Central memory CD8-positive, alpha-beta T cell (primary cell): ENCODE measurements at regions not wholly inside any gene's neighbourhood (a gene's known extent, or its start where the extent isn't known, plus 50 kb on each side); places are given as distances from the start of the nearest gene placed in this dataset.

Source experiments
- ATAC-seq: fragments of 150-1000 bp; cut with Tn5 transposase; replicated peaks from 2 replicates; pipeline ENCODE4 v1.10.0; 2022; ENCODE audit warnings: mild to moderate bottlenecking, moderate FRiP score, moderate number of reproducible peaks; ENCODE audit not compliant: poor library complexity, severe bottlenecking; ENCODE audit errors: extremely low read depth
- DNase-seq, 2 donors: peaks; one replicate each; pipeline ENCODE4 v3.0.0; 2021; ENCODE audit warnings: low spot score in 2 of 2
- H3K27ac Mint-ChIP-seq: one replicate; pipeline ENCODE4 v1.8.0; 2022; ENCODE audit warnings: low read depth, mild to moderate bottlenecking, moderate library complexity, mixed read lengths
- H3K27me3 Mint-ChIP-seq: one replicate; pipeline ENCODE4 v1.8.0; 2022; ENCODE audit warnings: mixed read lengths
- H3K36me3 Mint-ChIP-seq: one replicate; pipeline ENCODE4 v1.8.0; 2022; ENCODE audit warnings: mild to moderate bottlenecking, moderate library complexity, mixed read lengths; ENCODE audit not compliant: insufficient read depth
- H3K4me1 Mint-ChIP-seq: one replicate; pipeline ENCODE4 v1.8.0; 2022; ENCODE audit warnings: mixed read lengths
- H3K4me3 Mint-ChIP-seq: one replicate; pipeline ENCODE4 v1.8.0; 2022; ENCODE audit warnings: mild to moderate bottlenecking, moderate library complexity, mixed read lengths
- H3K9me3 Mint-ChIP-seq: one replicate; pipeline ENCODE4 v1.8.0; 2022; ENCODE audit warnings: mixed read lengths

DNA sequence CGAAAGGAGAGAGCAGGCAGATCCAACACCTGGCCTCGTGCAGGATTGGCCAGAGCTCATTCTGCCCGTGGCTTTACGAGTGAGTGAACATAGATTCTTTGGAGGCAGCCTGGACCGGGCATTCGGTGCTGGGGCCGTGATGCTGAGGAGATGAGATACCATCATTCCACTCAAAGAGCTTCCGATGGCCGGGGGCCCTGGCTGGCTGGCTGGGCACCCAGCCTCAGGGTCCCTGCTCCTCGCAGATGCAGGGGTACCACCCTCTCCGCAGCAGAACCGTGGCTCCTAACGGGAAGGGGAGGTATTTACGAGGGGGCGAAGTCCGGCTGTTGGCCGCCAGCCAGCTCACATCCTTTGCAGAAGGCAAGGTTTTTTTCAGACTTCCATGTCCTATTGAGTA is 66.1 kb upstream of the FOXF1 start:
- ATAC-seq, result no peak
- Mint-ChIP-seq H3K36me3 (no peaks in the 10 kb centered on the region), H3K9me3 (no peaks in the 10 kb centered on the region), H3K27ac (no peak overlapping the region), H3K4me3 (no peak overlapping the region), H3K4me1 (no peaks in the 10 kb centered on the region), H3K27me3 (peaks cover 16% of the 10 kb centered on the region)
- DNase-seq, result no peak

DNA sequence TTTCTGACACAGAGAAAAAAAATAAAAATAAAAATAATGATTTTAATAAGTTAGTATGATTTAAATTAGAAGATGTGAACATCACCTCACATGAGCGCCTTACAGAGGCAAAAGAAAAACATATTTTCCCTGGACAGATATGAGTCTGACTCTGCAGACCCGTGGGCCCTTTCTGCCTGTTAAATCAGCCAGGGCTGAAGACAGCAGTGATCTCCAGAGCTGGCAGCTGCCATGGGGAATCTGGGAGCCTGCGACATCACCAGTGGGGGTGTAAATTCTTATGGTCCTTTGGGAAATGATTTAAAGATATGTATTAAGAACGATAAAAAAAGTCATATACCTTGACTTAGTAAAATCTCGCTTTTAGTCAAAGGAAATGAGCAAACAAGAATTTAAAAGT is 65.7 kb upstream of the FOXF1 start:
- H3K36me3 Mint-ChIP-seq, result no peaks in the 10 kb centered on the region
- H3K27ac Mint-ChIP-seq, result no peak overlapping the region
- no peaks in the 10 kb centered on the region for H3K9me3 Mint-ChIP-seq
- H3K4me1 Mint-ChIP-seq, result no peaks in the 10 kb centered on the region
- DNase-seq (no peak), ATAC-seq (no peak)
- no peak overlapping the region for H3K4me3 Mint-ChIP-seq
- H3K27me3 Mint-ChIP-seq, result peaks cover 16% of the 10 kb centered on the region

DNA sequence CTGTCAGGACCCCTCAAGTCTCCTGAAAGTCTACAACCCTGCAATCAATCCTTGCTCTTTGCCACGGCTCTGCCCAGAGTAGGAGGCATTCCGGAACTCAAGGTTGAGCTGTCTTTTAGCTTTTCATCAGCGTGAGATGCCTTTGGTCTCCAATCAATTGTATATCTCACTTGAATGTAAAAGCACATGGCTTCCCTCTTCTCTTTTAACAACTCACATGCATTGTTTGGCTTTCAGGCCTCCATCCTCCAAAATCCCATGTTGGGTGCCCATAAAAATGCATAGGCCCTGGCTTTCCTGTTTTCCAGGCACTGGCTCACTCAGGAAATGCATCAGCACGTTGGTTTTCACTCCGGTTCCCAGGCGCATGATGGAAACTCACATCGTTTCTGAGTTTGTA is 64.0 kb upstream of the FOXF1 start:
- Mint-ChIP-seq H3K4me3 (no peak overlapping the region), H3K36me3 (no peaks in the 10 kb centered on the region), H3K9me3 (no peaks in the 10 kb centered on the region), H3K4me1 (no peaks in the 10 kb centered on the region), H3K27me3 (peaks cover 27% of the 10 kb centered on the region), H3K27ac (no peak overlapping the region)
- no peak for ATAC-seq
- no peak for DNase-seq

DNA sequence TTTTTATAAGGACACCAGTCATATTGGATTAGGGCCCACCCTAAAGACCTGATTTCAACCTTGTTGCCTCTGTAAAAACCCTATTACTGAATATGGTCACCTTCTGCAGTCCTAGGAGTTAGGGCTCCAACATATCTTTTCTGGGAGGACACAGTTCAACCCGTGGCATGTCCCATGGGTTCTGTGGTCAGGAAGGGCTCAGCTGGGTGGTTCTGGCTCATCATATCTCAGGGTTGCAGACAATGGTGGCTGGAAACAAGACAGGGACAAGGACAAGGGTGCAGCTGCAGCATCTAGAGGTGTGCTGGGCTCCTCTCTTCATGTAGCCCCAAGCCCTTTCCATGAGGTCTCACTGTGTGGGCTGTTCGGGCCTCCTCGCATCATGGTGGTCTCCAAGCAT is 63.1 kb upstream of the FOXF1 start:
- no peaks in the 10 kb centered on the region for H3K4me1 Mint-ChIP-seq
- H3K27me3 Mint-ChIP-seq, result peaks cover 27% of the 10 kb centered on the region
- H3K9me3 Mint-ChIP-seq, result no peaks in the 10 kb centered on the region
- no peaks in the 10 kb centered on the region for H3K36me3 Mint-ChIP-seq
- H3K4me3 Mint-ChIP-seq, result no peak overlapping the region
- H3K27ac Mint-ChIP-seq, result no peak overlapping the region
- ATAC-seq, result no peak
- DNase-seq, result no peak

DNA sequence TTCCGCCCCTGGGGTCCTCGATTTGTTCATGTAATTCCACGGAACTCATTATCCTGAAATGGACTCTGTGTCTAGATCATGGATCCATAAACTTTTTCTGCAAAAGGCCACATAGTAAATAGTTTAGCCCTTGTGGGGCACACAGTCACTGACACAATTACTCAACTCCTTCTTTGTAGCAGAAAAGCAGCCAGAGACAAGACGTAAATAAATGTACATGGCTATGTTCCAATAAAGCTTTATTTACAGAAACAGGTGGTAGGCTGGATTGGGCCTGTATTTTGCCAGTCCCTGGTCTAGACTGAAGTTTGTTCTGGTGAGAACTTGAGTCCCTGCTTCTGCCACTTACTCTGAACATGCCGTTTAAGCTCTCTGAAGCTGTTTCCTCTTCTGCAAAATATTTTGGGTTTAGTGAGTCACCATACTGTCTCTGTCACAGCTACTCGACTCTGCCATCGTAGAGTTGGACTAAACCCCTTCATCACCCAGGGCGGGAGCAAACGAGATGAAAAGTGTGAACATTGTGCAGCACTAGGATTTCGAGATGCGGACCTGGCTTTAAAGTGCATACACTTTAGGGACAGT is 61.9 kb upstream of the FOXF1 start:
- DNase-seq (no peak), ATAC-seq (no peak)
- H3K27ac Mint-ChIP-seq, result no peak overlapping the region
- H3K36me3 Mint-ChIP-seq, result no peaks in the 10 kb centered on the region
- H3K9me3 Mint-ChIP-seq, result no peaks in the 10 kb centered on the region
- H3K27me3 Mint-ChIP-seq, result peaks cover 27% of the 10 kb centered on the region
- no peaks in the 10 kb centered on the region for H3K4me1 Mint-ChIP-seq
- no peak overlapping the region for H3K4me3 Mint-ChIP-seq

DNA sequence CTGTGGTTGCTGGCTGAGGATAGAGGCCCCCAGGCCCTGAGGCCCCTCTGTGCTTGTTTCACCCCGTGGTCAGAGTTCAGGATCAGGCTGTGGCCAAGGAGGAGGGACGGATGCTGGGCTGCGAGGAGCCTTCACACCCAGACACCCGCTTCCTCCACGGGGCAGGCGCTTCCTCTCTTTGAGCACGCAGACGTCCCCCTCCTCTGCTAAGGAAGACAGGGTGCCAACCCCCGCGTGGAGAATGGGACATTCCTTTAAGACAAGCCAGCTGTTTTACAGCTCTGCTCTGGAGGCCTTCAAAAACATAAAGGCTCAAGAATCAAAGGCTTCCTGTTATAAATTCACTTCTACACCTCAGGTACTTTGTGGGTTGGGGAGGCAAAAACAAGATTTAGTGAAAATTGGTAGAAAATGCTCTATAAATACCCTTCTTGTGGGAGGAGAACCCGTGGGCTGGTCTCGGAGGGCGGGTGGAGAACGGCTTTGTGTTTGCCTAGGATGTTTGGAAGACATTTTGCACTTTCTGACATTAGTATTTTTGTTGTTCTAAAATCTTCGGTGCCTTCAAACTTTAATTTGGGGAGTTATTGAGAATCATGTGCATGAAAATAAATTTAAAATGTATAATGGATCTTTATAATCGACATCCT is 60.8 kb upstream of the FOXF1 start:
- H3K9me3 Mint-ChIP-seq, result no peaks in the 10 kb centered on the region
- H3K4me1 Mint-ChIP-seq, result no peaks in the 10 kb centered on the region
- no peaks in the 10 kb centered on the region for H3K36me3 Mint-ChIP-seq
- no peak overlapping the region for H3K4me3 Mint-ChIP-seq
- DNase-seq (no peak), ATAC-seq (no peak)
- no peak overlapping the region for H3K27ac Mint-ChIP-seq
- H3K27me3 Mint-ChIP-seq, result peaks cover 21% of the 10 kb centered on the region

DNA sequence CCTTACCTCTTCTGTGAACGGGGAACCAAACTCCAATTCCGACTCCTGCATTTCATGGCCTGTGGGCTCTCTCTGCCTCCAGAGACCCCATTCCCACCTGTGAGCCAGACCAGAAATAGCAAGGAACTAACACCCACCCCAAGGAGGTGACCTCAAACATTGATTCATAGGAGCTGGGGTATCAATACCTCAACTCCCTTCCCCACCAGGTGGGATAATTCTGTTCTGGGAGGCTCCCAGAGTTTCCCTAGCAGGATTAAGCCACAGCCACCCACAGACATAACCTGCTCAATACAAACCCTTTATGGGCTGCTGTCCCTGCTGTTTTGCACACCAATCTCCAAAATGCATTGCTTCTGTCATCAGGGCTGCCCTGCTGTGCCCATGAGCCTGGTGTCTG is 59.6 kb upstream of the FOXF1 start:
- Mint-ChIP-seq H3K4me3 (no peak overlapping the region), H3K36me3 (no peaks in the 10 kb centered on the region), H3K4me1 (no peaks in the 10 kb centered on the region), H3K9me3 (no peaks in the 10 kb centered on the region), H3K27ac (no peak overlapping the region), H3K27me3 (peaks cover 21% of the 10 kb centered on the region)
- ATAC-seq (no peak), DNase-seq (no peak)

DNA sequence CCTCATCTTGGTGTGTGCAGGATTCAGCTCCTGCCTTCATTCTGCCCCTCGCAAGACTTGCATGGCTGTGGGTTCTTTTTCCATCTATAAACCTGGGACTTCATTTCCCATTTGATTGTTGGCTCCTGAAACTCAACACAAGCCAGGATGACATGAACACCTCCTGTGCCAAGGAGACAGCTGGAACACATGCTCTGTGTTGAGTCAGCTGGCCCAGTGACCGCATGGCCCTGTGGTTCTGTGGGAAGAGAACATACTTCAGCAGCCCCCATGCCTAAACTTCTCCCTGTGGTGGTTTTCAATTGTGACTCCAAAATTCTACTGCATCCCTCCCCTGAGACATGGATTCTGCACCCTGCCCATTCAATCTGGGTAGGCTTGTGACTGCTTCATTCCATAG is 57.9 kb upstream of the FOXF1 start:
- Mint-ChIP-seq H3K36me3 (no peaks in the 10 kb centered on the region), H3K27me3 (peaks cover 26% of the 10 kb centered on the region), H3K4me1 (no peaks in the 10 kb centered on the region), H3K4me3 (no peak overlapping the region), H3K27ac (no peak overlapping the region), H3K9me3 (no peaks in the 10 kb centered on the region)
- DNase-seq, result no peak
- no peak for ATAC-seq

DNA sequence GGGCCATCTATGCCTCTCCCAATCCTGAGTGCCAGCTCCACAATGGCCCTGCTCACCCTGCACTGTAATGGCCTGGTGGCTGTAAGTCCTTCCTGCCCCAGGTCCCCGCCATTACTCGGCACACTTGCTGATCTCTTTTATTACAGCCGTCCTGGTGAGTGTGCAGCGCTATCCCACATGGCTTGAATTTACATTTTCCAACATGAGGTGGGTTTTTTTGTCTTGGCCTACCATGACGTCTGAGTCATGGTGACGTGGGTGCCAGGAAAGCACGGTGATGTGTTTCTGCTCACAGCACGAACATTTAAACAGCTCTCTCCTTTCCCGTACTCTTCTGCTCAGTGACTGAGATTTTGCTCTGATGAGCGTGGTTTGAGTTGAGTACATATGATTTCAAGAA is 55.2 kb upstream of the FOXF1 start:
- H3K4me3 Mint-ChIP-seq, result no peak overlapping the region

DNA sequence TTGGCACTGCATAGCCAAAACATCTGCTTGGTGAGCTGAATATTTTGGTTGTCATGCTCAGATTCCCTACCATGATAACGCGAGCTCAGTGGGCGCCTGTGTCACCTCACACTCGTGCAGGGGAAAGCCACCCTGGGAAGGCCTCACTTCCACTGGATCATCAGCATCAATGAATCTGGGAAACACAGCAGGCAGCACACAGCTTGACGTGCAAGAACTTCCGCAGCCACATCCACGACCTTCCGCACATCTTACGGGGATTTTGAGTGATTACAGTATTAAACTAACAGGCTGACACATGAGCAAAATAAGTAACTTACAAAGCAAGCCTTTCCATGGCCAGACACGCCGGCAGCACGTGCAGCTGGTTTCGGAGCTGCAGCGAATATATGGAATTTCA is 54.7 kb upstream of the FOXF1 start:
- Mint-ChIP-seq H3K36me3 (peaks cover 2% of the 10 kb centered on the region), H3K27ac (no peak overlapping the region), H3K4me1 (no peaks in the 10 kb centered on the region), H3K9me3 (no peaks in the 10 kb centered on the region), H3K4me3 (no peak overlapping the region), H3K27me3 (peaks cover 50% of the 10 kb centered on the region)
- DNase-seq (no peak), ATAC-seq (no peak)

More for the DNA sequence above, 55.2 kb upstream of the FOXF1 start:
- H3K27me3 Mint-ChIP-seq, result peaks cover 52% of the 10 kb centered on the region
- DNase-seq, result no peak
- no peak overlapping the region for H3K27ac Mint-ChIP-seq
- ATAC-seq, result no peak
- no peaks in the 10 kb centered on the region for H3K4me1 Mint-ChIP-seq
- no peaks in the 10 kb centered on the region for H3K36me3 Mint-ChIP-seq
- no peaks in the 10 kb centered on the region for H3K9me3 Mint-ChIP-seq

DNA sequence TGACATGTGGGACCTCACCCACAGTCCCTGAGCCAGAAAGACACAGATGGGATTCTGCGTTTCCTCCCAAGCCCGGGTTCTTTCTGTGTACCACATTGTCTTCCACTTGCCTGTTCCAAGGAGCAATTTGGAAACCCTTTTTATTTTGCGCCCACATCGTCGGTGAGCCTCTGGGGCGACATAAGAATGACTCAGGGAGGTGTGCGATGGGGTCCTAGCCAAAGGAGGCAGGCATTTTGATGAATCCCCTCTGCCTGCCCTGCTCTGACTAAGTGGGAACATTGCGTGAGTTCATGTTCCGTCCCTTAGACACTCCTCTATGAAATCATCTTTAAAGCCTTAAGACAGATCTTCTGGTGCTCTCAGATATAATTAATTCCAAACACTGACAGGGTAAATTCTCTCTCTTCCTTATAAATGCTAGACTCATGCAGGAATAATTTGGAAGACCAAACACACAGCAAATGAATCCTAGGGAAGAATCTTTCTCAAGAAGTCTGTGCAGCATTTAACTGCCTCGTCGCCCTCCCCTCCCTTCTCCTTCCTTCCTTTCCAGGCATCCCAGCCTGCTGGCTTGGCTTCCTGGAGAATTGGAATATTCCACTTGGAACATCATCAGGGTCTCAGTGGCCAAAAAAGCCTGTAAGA is 52.7 kb upstream of the FOXF1 start:
- Mint-ChIP-seq H3K36me3 (peaks cover 2% of the 10 kb centered on the region), H3K27ac (no peak overlapping the region), H3K4me3 (no peak overlapping the region), H3K4me1 (no peaks in the 10 kb centered on the region), H3K27me3 (peaks cover 45% of the 10 kb centered on the region), H3K9me3 (no peaks in the 10 kb centered on the region)
- no peak for DNase-seq
- no peak for ATAC-seq

DNA sequence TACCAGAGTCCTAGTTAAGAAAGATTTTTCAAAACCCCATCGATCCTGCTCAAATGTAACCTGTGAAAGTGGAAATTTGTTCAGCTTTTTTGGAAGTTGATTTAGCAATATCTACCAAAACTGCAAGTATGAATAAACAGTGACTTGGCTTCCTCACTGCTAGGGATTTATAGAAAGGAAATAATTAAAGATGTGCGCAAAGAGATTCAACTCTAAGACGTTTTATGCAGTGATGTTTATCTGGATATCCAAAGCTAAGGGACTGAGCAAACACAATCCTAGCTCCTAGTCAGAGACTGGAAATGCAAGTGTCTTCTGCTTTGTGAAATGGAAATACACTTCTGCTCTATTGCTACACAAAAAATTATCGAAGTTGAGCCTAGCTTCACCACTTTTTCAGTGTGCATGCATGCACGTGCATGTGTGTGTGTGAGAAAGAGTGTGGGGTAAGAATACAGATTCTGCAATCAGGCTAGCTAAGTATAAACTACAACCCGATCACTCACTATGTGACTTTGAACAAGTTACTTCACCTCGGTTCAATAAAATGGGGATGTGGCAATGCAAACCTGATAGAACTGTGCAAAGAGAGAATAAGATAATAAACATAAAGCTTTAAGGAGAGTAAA is 52.1 kb upstream of the FOXF1 start:
- peaks cover 2% of the 10 kb centered on the region for H3K36me3 Mint-ChIP-seq
- no peaks in the 10 kb centered on the region for H3K9me3 Mint-ChIP-seq
- no peak overlapping the region for H3K27ac Mint-ChIP-seq
- no peak for DNase-seq
- H3K4me3 Mint-ChIP-seq, result no peak overlapping the region
- no peak for ATAC-seq
- H3K27me3 Mint-ChIP-seq, result peaks cover 45% of the 10 kb centered on the region
- no peaks in the 10 kb centered on the region for H3K4me1 Mint-ChIP-seq

DNA sequence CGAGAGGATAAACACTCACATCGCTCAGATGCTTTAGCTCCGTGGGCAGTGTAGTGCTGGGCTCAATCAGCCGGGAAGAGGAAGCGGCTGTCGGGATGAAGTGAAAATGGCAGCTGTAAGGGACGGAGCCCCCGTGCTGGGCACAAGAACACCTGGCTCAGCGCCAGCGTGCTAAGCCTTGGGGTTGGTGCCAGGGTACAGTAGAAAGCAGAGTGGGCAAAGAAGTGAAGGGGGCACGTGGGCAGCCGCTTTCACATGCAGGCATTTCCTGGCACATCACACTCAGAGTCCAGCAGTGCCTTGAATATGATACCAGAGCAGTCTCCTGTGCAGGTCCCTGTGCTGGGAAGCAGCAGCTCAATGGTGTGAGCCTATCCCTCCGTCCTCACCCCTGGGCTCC is 51.1 kb upstream of the FOXF1 start:
- ATAC-seq (no peak), DNase-seq (no peak)
- peaks cover 5% of the 10 kb centered on the region for H3K9me3 Mint-ChIP-seq
- no peaks in the 10 kb centered on the region for H3K4me1 Mint-ChIP-seq
- H3K27me3 Mint-ChIP-seq, result peaks cover 45% of the 10 kb centered on the region
- no peak overlapping the region for H3K27ac Mint-ChIP-seq
- peaks cover 2% of the 10 kb centered on the region for H3K36me3 Mint-ChIP-seq
- no peak overlapping the region for H3K4me3 Mint-ChIP-seq
